Fibroblast of pulmonary artery (primary cell): ENCODE measurements at regions not wholly inside any gene's neighbourhood (a gene's known extent, or its start where the extent isn't known, plus 50 kb on each side); places are given as distances from the start of the nearest gene placed in this dataset.

Experiments
- DNase-seq: peaks from one replicate; pipeline ENCODE4 v3.0.0-alpha.2; 2010; ENCODE audit warnings: low read depth
- H3K4me3 ChIP-seq: replicated peaks from 2 replicates; pipeline ENCODE4 v1.5.1; 2011; ENCODE audit warnings: low read depth, mild to moderate bottlenecking, control low read depth, low read length, moderate library complexity
- TF ChIP-seq, protein P1 (sequence below): IDR thresholded peaks from 2 replicates; pipeline ENCODE4 v1.5.1; 2011; ENCODE audit warnings: mild to moderate bottlenecking, control low read depth, low read length, inconsistent platforms; ENCODE audit errors: missing control alignments

- no peak overlapping the region for H3K4me3 ChIP-seq
- DNase-seq: peak; percentile 60
- TF ChIP-seq, protein P1, sequence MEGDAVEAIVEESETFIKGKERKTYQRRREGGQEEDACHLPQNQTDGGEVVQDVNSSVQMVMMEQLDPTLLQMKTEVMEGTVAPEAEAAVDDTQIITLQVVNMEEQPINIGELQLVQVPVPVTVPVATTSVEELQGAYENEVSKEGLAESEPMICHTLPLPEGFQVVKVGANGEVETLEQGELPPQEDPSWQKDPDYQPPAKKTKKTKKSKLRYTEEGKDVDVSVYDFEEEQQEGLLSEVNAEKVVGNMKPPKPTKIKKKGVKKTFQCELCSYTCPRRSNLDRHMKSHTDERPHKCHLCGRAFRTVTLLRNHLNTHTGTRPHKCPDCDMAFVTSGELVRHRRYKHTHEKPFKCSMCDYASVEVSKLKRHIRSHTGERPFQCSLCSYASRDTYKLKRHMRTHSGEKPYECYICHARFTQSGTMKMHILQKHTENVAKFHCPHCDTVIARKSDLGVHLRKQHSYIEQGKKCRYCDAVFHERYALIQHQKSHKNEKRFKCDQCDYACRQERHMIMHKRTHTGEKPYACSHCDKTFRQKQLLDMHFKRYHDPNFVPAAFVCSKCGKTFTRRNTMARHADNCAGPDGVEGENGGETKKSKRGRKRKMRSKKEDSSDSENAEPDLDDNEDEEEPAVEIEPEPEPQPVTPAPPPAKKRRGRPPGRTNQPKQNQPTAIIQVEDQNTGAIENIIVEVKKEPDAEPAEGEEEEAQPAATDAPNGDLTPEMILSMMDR: no peak
Measured at GRCh38 chr1:112322018-112322417, 74.0 kb upstream of the CTTNBP2NL start.

DNA sequence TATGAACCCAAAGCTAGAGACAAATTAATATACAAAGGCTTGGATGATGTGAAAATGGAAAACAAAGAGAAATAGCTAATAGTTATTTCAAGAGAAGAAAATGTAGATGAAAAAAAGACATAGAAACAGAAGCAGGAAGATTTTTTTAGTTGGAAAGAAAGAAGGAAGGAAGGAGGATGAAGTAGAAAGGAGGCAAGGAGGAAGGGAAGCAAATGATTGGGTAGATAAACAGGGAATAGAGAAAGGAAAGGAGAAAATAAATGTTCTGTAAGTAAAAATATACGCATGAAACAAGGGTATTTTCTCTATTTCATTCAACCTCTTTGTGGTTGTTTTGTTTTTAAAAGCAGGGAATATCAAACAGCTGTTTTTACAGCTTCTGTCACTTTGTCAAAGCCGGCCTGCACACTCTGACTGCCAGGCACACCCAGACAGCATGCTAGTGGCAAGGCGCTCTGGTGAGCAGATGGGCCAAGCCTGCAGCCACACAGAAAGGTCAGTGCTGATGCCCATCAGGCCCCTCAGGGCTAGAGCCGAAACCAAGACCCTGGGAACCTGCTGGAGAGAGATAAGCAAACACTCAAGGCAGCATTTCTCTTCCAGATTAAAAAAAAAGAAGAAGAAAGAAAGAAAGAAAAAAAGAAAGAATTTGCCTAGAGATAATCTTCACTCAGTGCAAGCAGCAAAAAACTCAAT is 72.9 kb upstream of the CTTNBP2NL start:
- DNase-seq: no peak
- no peak overlapping the region for H3K4me3 ChIP-seq
- TF ChIP-seq, protein P1: no peak

DNA sequence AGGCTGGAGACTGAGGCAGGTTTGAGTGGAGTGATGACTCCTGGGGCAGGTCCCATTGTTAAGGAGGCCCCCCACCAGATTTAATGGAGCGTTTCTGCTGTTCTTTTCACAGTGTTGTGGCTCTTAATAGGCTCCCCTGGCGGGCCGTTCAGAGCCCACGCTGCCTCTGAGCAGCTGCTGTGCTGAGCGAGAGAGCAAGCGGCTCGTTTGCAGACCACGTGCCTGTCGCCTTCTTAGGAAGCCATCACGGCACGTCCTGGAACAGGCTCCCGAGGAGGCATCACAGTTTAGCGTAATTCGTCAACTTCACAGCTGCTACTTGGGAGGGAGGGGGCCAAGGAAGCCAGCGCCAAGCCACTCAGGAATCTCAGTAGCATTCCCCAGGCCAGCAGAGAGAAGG is 70.5 kb upstream of the CTTNBP2NL start:
- DNase-seq: no peak

DNA sequence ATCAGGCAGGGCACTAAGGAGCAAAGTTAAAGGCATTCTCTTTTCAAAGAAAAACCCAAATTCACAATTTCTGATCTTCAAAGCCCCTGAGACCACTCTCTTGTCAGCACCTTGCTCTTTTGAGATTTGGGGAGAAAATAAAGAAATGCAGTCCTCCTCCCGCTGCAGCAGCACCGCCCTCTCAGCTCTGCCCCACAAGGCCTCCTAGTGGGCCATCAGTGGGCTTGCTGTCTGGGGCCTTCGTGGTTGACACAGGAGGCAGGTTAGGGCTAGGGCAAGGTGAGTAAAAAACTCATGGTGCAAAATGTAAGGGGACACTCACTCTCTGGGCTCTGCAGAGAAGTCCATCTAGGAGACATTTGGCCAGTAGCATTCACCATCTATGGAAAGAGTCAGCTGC is 67.4 kb upstream of the CTTNBP2NL start:
- no peak overlapping the region for H3K4me3 ChIP-seq
- TF ChIP-seq, protein P1: no peak
- DNase-seq: no peak

More for the DNA sequence above, 70.5 kb upstream of the CTTNBP2NL start:
- H3K4me3 ChIP-seq: no peak overlapping the region
- TF ChIP-seq, protein P1: no peak

- DNase-seq: no peak
- no peak overlapping the region for H3K4me3 ChIP-seq
- TF ChIP-seq, protein P1: no peak
Measured at GRCh38 chr1:112332176-112333150, 63.6 kb upstream of the CTTNBP2NL start.

GRCh38 chr1:112335351-112335750 is 60.7 kb upstream of the CTTNBP2NL start:
- TF ChIP-seq, protein P1: no peak
- DNase-seq: no peak
- H3K4me3 ChIP-seq: no peak overlapping the region
